SK-N-SH (cell line): ENCODE measurements at regions not wholly inside any gene's neighbourhood (a gene's known extent, or its start where the extent isn't known, plus 50 kb on each side); places are given as distances from the start of the nearest gene placed in this dataset.
"Not testable (repeated sequence)": the region's sequence is repeated elsewhere in the genome, so short reads cannot be mapped to it uniquely, and the experiment has no call there.

Source experiments
- CTCF ChIA-PET: fragments of 300-600, 350-600 bp; formaldehyde crosslinking; extraction: SDS; loops from one replicate; lab custom pipeline; 2021; lab: Yijun Ruan, JAX
- POLR2A ChIA-PET: fragments of 350-600 bp; sonication (Branson Sonifier 250); formaldehyde crosslinking; extraction: SDS; loops from one replicate; lab custom pipeline; 2020; ENCODE audit warnings: antibody characterized with exemption, inconsistent platforms; lab: Yijun Ruan, JAX
- DNase-seq: peaks from one replicate; pipeline ENCODE4 v3.0.0; 2012
- H2AFZ ChIP-seq: fragments of 200-600 bp; sonication (generic); 2 replicates; pipeline ENCODE4 v1.8.1; 2016; ENCODE audit warnings: antibody characterized with exemption, mild to moderate bottlenecking, low read depth
- H3F3A ChIP-seq: fragments of 200-600 bp; sonication (generic); replicated peaks from 2 replicates; pipeline ENCODE3; 2016; ENCODE audit warnings: antibody characterized with exemption, mild to moderate bottlenecking; ENCODE audit not compliant: insufficient read depth
- H3K27ac ChIP-seq, 2 experiments: fragments of 200-500 bp in 1 of 2; fragments of 200-600 bp in 1 of 2; sonication (Bioruptor generic) in 1 of 2; sonication (generic), shearing (Covaris generic) in 1 of 2; 2 replicates each; pipeline versions ENCODE4 v1.5.1 to v1.6.1; 2014 to 2016; ENCODE audit warnings: low read depth in 2 of 2, inconsistent platforms in 1 of 2, low read length in 1 of 2, mild to moderate bottlenecking in 1 of 2, mixed read lengths in 1 of 2
- H3K27me3 ChIP-seq: fragments of 200-600 bp; sonication (generic), shearing (Covaris generic); 2 replicates; pipeline ENCODE4 v1.6.1; 2016; ENCODE audit warnings: mixed run types; ENCODE audit not compliant: insufficient read depth
- H3K36me3 ChIP-seq, 2 experiments: fragments of 200-500 bp in 1 of 2; fragments of 200-600 bp in 1 of 2; sonication (Bioruptor generic) in 1 of 2; sonication (generic) in 1 of 2; replicated peaks in 1 of 2; 2 replicates each; pipeline versions ENCODE3 to v1.5.1; 2014 to 2016; ENCODE audit warnings: low read length in 1 of 2, mild to moderate bottlenecking in 1 of 2; ENCODE audit not compliant: insufficient read depth in 2 of 2, control insufficient read depth in 1 of 2
- H3K4me1 ChIP-seq, 2 experiments: fragments of 200-500 bp in 1 of 2; fragments of 200-600 bp in 1 of 2; sonication (Bioruptor generic) in 1 of 2; sonication (generic), shearing (Covaris generic) in 1 of 2; 2 replicates each; pipeline versions ENCODE4 v1.5.1 to v1.6.1; 2014 to 2016; ENCODE audit warnings: low read depth in 1 of 2, low read length in 1 of 2, mixed run types in 1 of 2; ENCODE audit not compliant: insufficient read depth in 2 of 2, control insufficient read depth in 1 of 2
- H3K4me2 ChIP-seq: fragments of 200-600 bp; sonication (generic), shearing (Covaris generic); 2 replicates; pipeline ENCODE4 v1.6.1; 2017; ENCODE audit warnings: mixed run types
- H3K4me3 ChIP-seq, 2 experiments: fragments of 200-500 bp in 1 of 2; fragments of 200-600 bp in 1 of 2; sonication (Bioruptor generic) in 1 of 2; sonication (generic), shearing (Covaris generic) in 1 of 2; 2 replicates each; pipeline versions ENCODE4 v1.5.1 to v1.8.1; 2014 to 2016; ENCODE audit warnings: low read depth in 2 of 2, inconsistent platforms in 1 of 2, low read length in 1 of 2, mild to moderate bottlenecking in 1 of 2, mixed read lengths in 1 of 2, moderate library complexity in 1 of 2
- H3K79me2 ChIP-seq: fragments of 200-600 bp; sonication (generic); 2 replicates; pipeline ENCODE4 v1.8.1; 2017; ENCODE audit warnings: mild to moderate bottlenecking; ENCODE audit not compliant: insufficient read depth
- H3K9ac ChIP-seq: fragments of 200-600 bp; sonication (generic); 2 replicates; pipeline ENCODE4 v1.6.1; 2017; ENCODE audit warnings: mixed run types
- H3K9me2 ChIP-seq: fragments of 200-600 bp; sonication (generic); 2 replicates; pipeline ENCODE4 v1.6.1; 2017; ENCODE audit warnings: mixed run types
- H3K9me3 ChIP-seq: fragments of 200-600 bp; sonication (generic); 2 replicates; pipeline ENCODE4 v1.6.1; 2017; ENCODE audit warnings: mixed run types, mild to moderate bottlenecking, moderate library complexity
- H4K20me1 ChIP-seq: fragments of 200-600 bp; sonication (generic); 2 replicates; pipeline ENCODE4 v1.6.1; 2017; ENCODE audit warnings: mild to moderate bottlenecking, mixed run types; ENCODE audit not compliant: insufficient read depth
- CHD2 ChIP-seq: fragments of 150-350 bp; IDR thresholded peaks from 2 replicates; pipeline ENCODE4 v1.6.1; 2018; ENCODE audit warnings: low read length; ENCODE audit not compliant: partially characterized antibody
- EZH2phosphoT487 ChIP-seq: fragments of 200-600 bp; sonication (generic); IDR thresholded peaks from 2 replicates; pipeline ENCODE4 v1.6.1; 2017; ENCODE audit warnings: low read depth, mixed run types, mild to moderate bottlenecking, antibody characterized with exemption, moderate library complexity, borderline replicate concordance
- FOXJ3 ChIP-seq: sonication (generic); formaldehyde crosslinking; IDR thresholded peaks from 2 replicates; pipeline ENCODE4 v1.5.1; 2020; ENCODE audit warnings: mild to moderate bottlenecking, missing genetic modification reagents
- FOXM1 ChIP-seq: IDR thresholded peaks from 2 replicates; pipeline ENCODE4 v1.4.0; 2012; ENCODE audit warnings: low read depth, mild to moderate bottlenecking
- GATA2 ChIP-seq: sonication (generic); formaldehyde crosslinking; IDR thresholded peaks from 2 replicates; pipeline ENCODE4 v1.5.0; 2020; ENCODE audit warnings: mild to moderate bottlenecking, missing genetic modification reagents
- MEF2A ChIP-seq: IDR thresholded peaks from 2 replicates; pipeline ENCODE4 v1.4.0; 2012; ENCODE audit warnings: low read depth, borderline replicate concordance
- NFIC ChIP-seq: IDR thresholded peaks from 2 replicates; pipeline ENCODE4 v1.4.0; 2012; ENCODE audit warnings: borderline replicate concordance
- NRF1 ChIP-seq: IDR thresholded peaks from 2 replicates; pipeline ENCODE4 v1.6.1; 2012; ENCODE audit warnings: low read depth, mild to moderate bottlenecking, low read length
- RCOR1 ChIP-seq: fragments of 150-350 bp; IDR thresholded peaks from 2 replicates; pipeline ENCODE4 v1.6.1; 2017; ENCODE audit warnings: antibody characterized with exemption, low read length
- RFX5 ChIP-seq: IDR thresholded peaks from 2 replicates; pipeline ENCODE4 v1.6.1; 2012; ENCODE audit warnings: mild to moderate bottlenecking, improper control_type of control experiment, low read length
- SIN3A ChIP-seq: IDR thresholded peaks from 2 replicates; pipeline ENCODE4 v1.6.1; 2012; ENCODE audit warnings: low read depth, mild to moderate bottlenecking, low read length, moderate library complexity, borderline replicate concordance
- SMC3 ChIP-seq: IDR thresholded peaks from 2 replicates; pipeline ENCODE4 v1.6.1; 2012; ENCODE audit warnings: low read depth, low read length, improper control_type of control experiment
- TEAD4 ChIP-seq: IDR thresholded peaks from 2 replicates; pipeline ENCODE4 v1.4.0; 2012; ENCODE audit warnings: mild to moderate bottlenecking, borderline replicate concordance; ENCODE audit not compliant: insufficient read depth
- YY1 ChIP-seq: IDR thresholded peaks from 2 replicates; pipeline ENCODE4 v1.4.0; 2012; ENCODE audit warnings: low read depth, mild to moderate bottlenecking
- WGBS: methylation state at CpG from one replicate; pipeline ENCODE4 v1.1.6; 2017; ENCODE audit warnings: low lambda C conversion rate; 5-methylcytosine and 5-hydroxymethylcytosine counted together

DNA sequence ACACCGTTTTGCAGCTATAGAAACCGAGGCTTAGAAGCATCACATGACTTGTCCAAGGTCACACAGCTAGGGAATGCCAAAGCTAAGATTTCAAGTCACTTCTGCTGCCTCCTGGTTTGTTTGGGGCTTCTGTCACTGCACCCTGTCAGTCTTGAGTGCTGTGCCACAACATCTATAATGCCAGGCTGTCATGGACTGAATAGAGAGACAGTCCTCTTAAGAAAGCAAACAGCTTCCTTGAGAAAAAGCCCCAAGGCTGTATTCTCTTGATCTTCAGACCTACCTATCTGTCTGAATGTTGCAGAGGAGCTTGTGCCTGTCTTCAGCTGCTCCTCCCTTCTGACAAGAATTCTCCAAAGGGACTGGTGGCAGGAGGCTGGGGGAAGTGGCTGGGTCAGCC, 81.6 kb downstream of the OLFM4 start:
- ChIA-PET POLR2A (no interaction called here), CTCF (interaction anchor here (0.6 to 1.0 kb wide), 2 partner anchors 20 to 142 kb away, joined by 3 to 4 read pairs; no protein-coding TSS in a partner anchor)
- Histone ChIP-seq H3K4me2 (no peak overlapping the region), H3K4me1 (no peaks in the 10 kb centered on the region), H3K27me3 (no peaks in the 10 kb centered on the region), H4K20me1 (no peaks in the 10 kb centered on the region), H3F3A (no peaks in the 10 kb centered on the region), H3K9ac (no peak overlapping the region), H3K36me3 (no peaks in the 10 kb centered on the region), H3K79me2 (no peaks in the 10 kb centered on the region), H3K9me3 (no peaks in the 10 kb centered on the region), H3K9me2 (no peaks in the 10 kb centered on the region), H3K4me3 (no peak overlapping the region), H2AFZ (no peak overlapping the region), H3K27ac (no peak overlapping the region)
- TF ChIP-seq FOXJ3 (CRISPR knock-in tag) (no peak), RCOR1 (no peak)
- WGBS, result 8% methylated on average over 2 of the region's 2 CpGs
- no peak for DNase-seq

DNA sequence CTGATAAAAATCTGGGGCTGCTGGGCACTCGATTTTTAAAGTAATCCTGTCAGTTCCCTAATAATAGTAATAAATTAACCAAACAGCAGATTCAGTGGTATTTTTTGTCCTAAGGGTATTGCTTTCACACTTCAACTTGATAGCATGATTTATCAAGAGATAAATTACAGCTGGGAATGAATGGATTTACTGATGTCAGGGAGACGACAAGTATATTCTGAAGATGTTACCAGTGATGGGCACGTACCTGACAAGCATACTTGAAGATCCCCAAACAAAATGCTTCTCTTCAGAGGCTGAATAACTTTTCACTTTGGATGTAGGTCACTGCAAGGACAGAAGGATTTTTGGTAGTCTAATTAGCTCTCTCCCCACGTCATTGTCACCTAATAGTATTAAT, 82.0 kb downstream of the OLFM4 start:
- no peaks in the 10 kb centered on the region for H3K27me3 ChIP-seq
- ChIA-PET CTCF (interaction anchor here (1.0 kb wide), 1 partner anchor 19 kb away, joined by 3 read pairs; no protein-coding TSS in a partner anchor), POLR2A (no interaction called here)
- H3K9me3 ChIP-seq, result no peaks in the 10 kb centered on the region
- H3K36me3 ChIP-seq, result no peaks in the 10 kb centered on the region
- H3K4me3 ChIP-seq, result no peak overlapping the region
- no peak for DNase-seq
- no peak overlapping the region for H3K9ac ChIP-seq
- H3K79me2 ChIP-seq, result no peaks in the 10 kb centered on the region
- no peaks in the 10 kb centered on the region for H3F3A ChIP-seq
- H3K9me2 ChIP-seq, result no peaks in the 10 kb centered on the region
- H3K4me2 ChIP-seq, result no peak overlapping the region
- H2AFZ ChIP-seq, result no peak overlapping the region
- H4K20me1 ChIP-seq, result no peaks in the 10 kb centered on the region
- 26% methylated on average over 4 of the region's 4 CpGs for WGBS
- TF ChIP-seq RFX5 (no peak), TEAD4 (no peak), GATA2 (CRISPR knock-in tag) (no peak), SIN3A (no peak), MEF2A (no peak), RCOR1 (no peak), EZH2phosphoT487 (no peak), SMC3 (no peak), YY1 (no peak), CHD2 (no peak)
- H3K27ac ChIP-seq, result no peak overlapping the region
- H3K4me1 ChIP-seq, result no peaks in the 10 kb centered on the region

DNA sequence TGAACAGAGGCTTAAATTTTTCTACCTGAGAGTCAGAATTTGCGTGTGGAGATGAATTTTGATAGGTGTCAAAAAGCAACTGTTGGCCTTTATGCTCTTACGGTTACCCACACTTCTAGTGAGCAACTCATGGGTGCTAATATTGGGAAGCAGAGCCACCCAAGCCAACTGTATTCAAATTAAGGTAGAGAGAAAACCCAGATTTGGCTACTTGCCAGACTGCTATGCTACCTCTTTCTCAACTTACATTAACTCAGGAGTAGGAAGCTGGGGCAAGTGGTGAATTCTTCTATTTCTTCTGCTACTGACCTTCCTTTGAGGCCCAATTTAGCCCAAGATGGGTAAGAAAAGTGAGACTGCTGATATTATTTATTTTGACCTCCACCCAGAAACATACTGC, 83.9 kb downstream of the OLFM4 start:
- H3K9ac ChIP-seq, result no peak overlapping the region
- H3K27ac ChIP-seq, result no peak overlapping the region
- H3K27me3 ChIP-seq, result no peaks in the 10 kb centered on the region
- no peaks in the 10 kb centered on the region for H3F3A ChIP-seq
- H3K79me2 ChIP-seq, result no peaks in the 10 kb centered on the region
- no peaks in the 10 kb centered on the region for H3K4me1 ChIP-seq
- DNase-seq, result no peak
- POLR2A ChIA-PET, result no interaction called here
- 56% methylated on average over 2 of the region's 2 CpGs for WGBS
- H4K20me1 ChIP-seq, result no peaks in the 10 kb centered on the region
- H3K4me3 ChIP-seq, result no peak overlapping the region
- no peaks in the 10 kb centered on the region for H3K9me2 ChIP-seq
- CTCF ChIA-PET, result no interaction called here
- no peaks in the 10 kb centered on the region for H3K9me3 ChIP-seq
- no peaks in the 10 kb centered on the region for H3K36me3 ChIP-seq
- no peak overlapping the region for H3K4me2 ChIP-seq
- no peak overlapping the region for H2AFZ ChIP-seq
- no peak for TF ChIP-seq NRF1
- no peak for TF ChIP-seq RCOR1
- no peak for TF ChIP-seq CHD2
- no peak for TF ChIP-seq NFIC
- TF ChIP-seq FOXM1, result no peak

DNA sequence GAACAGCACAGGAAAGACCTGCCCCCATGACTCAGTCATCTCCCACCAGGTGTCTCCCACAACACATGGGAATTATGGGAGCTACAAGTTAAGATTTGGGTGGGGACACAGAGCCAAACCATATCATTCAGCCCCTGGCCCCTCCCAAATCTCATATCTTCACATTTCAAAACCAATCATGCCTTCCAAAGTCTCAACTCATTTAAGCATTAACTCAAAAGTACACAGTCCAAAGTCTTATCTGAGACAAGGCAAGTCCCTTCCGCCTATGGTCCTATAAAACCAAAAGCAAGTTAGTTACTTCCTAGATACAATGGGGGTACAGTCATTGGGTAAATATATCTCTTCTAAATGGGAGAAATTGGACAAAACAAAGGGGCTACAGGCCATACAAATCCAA, 88.4 kb downstream of the OLFM4 start:
- H3K4me2 ChIP-seq, H4K20me1 ChIP-seq, CTCF ChIA-PET, DNase-seq, H3K27ac ChIP-seq, H3K9me2 ChIP-seq, H3K4me3 ChIP-seq, H3K4me1 ChIP-seq, H3K9ac ChIP-seq, H3F3A ChIP-seq, H3K9me3 ChIP-seq, H3K79me2 ChIP-seq, POLR2A ChIA-PET, H2AFZ ChIP-seq, H3K36me3 ChIP-seq, H3K27me3 ChIP-seq: not testable (repeated sequence)
- WGBS, result 35% methylated on average over 1 of the region's 1 CpG
